ENCODE measurements at regions not wholly inside any gene's neighbourhood (a gene's known extent, or its start where the extent isn't known, plus 50 kb on each side); places are given as distances from the start of the nearest gene placed in this dataset.

GRCh38 chr3:196143708-196144382, 62.0 kb upstream of the TFRC start (continued):
- TF ChIP-seq MGA (IDR thresholded peaks at IDR 0.05): peak; percentile 71
- TF ChIP-seq PHB (CRISPR knock-in tag; IDR thresholded peaks at IDR 0.05): peak; percentile 69; the same call in 1 of the 2 replicates
- TF ChIP-seq SRF (CRISPR knock-in tag; IDR thresholded peaks at IDR 0.05): 0 out of 4 replicates have a peak, but pooled peaks of 1 of the 2 experiments have one; percentile 13
- peak; percentile 35 for TF ChIP-seq TFAP4 (CRISPR knock-in tag; IDR thresholded peaks at IDR 0.05; ENCODE audit: borderline replicate concordance)
- 0 out of 2 replicates have a peak, but pooled peaks have one; percentile 54 for TF ChIP-seq CUX1 (CRISPR knock-in tag; IDR thresholded peaks at IDR 0.05)
- peak; percentile 87 for TF ChIP-seq ZNF76 (CRISPR knock-in tag; IDR thresholded peaks at IDR 0.05; ENCODE audit: borderline replicate concordance)
- peak; percentile 48; the same call in 1 of the 2 replicates for TF ChIP-seq PTTG1 (tag; IDR thresholded peaks at IDR 0.05; ENCODE audit: low read depth)
- TF ChIP-seq EHMT2 (IDR thresholded peaks at IDR 0.05): 0 out of 2 replicates have a peak, but pooled peaks have one; percentile 63

Data from K562 (cell line).